ENCODE measurements at regions not wholly inside any gene's neighbourhood (a gene's known extent, or its start where the extent isn't known, plus 50 kb on each side); places are given as distances from the start of the nearest gene placed in this dataset.

DNA sequence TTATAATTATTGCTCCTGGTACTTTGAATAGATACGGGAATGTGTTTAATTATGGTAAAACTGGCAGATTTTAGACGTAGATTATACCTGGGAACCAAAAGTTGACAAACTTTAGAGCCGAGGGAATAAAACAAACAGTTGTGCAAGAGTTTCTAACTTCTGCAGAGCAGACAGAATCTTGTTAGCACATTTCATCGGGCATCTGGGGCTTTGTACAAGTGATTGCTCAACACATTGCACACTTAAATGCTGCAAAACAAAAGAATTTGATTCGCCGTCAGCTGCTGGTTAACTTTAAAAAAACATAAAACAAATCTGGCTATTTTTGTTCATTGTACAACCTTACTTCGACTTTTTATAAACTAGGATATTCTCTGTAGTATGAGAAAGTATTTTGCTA lies 398.1 kb downstream of the MAN2A1 start:
- no peaks in the 10 kb centered on the region for H3K36me3 ChIP-seq
- no peak overlapping the region for H3K4me3 ChIP-seq
- H3K9me3 ChIP-seq: no peaks in the 10 kb centered on the region
- 66% methylated on average over 7 of the region's 7 CpGs for WGBS
- H3K4me1 ChIP-seq (replicated peaks): no peaks in the 10 kb centered on the region
- TF ChIP-seq POLR2AphosphoS5 (IDR thresholded peaks at IDR 0.05): no peak
- H3K27ac ChIP-seq: no peak overlapping the region
- DNase-seq (ENCODE audit: low spot score): no peak
- H3K27me3 ChIP-seq (replicated peaks; ENCODE audit: insufficient read depth): no peaks in the 10 kb centered on the region
- intact Hi-C loops (cut with DNase I): no loop called here

DNA sequence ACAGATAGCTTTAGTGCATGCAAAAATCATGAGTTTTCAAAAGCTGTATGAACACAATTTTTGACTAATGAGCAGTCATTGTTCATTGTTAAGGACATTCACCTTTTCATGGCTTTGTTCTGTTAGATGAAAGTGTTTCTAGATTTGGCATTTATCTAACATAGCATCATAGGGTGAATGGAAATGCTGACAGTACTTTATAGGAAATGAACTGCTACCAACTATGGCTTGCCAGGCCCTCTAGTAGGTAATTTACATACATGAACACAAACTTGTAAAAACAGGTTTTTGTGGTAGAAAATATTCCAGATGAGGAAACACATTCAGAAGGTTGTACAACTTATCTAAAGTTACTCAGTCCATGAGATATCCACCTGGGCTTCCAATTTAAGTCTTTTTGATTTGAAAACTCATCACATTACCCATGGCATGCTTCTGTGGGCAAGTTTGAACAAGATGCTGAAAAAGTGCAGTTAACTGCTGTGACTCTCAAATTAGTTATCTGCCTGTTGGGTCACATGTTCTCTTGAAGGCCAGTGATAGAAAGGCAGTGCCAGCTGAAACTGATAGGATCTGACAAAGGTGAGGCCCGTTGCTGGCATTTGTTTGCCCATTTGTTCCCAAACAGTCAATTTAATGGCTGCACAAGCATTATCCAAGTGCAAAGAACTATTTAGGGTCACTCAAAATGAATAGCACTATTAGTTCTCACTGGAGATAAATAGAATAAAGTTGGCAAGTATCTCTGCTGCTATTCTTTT lies 399.1 kb downstream of the MAN2A1 start:
- intact Hi-C loops (cut with DNase I): no loop called here
- H3K4me1 ChIP-seq (replicated peaks): no peaks in the 10 kb centered on the region
- H3K4me3 ChIP-seq: no peak overlapping the region
- no peaks in the 10 kb centered on the region for H3K27me3 ChIP-seq (replicated peaks; ENCODE audit: insufficient read depth)
- TF ChIP-seq CTCF (IDR thresholded peaks at IDR 0.05) (no peak), POLR2AphosphoS5 (IDR thresholded peaks at IDR 0.05) (peak; percentile 49)
- 21% methylated on average over 1 of the region's 1 CpG for WGBS
- peak; percentile 34 for DNase-seq (ENCODE audit: low spot score)
- H3K9me3 ChIP-seq: no peaks in the 10 kb centered on the region
- no peak overlapping the region for H3K27ac ChIP-seq
- H3K36me3 ChIP-seq: no peaks in the 10 kb centered on the region

- TF ChIP-seq CTCF (IDR thresholded peaks at IDR 0.05) (no peak), POLR2A (IDR thresholded peaks at IDR 0.05) (no peak), POLR2AphosphoS5 (IDR thresholded peaks at IDR 0.05) (no peak)
- Histone ChIP-seq H3K36me3 (no peaks in the 10 kb centered on the region), H3K4me3 (no peak overlapping the region), H3K27me3 (replicated peaks; ENCODE audit: insufficient read depth) (no peaks in the 10 kb centered on the region), H3K27ac (no peak overlapping the region), H3K9me3 (no peaks in the 10 kb centered on the region), H3K4me1 (replicated peaks) (no peaks in the 10 kb centered on the region)
- no peak for DNase-seq (ENCODE audit: low spot score)
- WGBS: 79% methylated on average over 4 of the region's 4 CpGs
- intact Hi-C loops (cut with DNase I): no loop called here
These were observed 403.4 kb downstream of the MAN2A1 start for GRCh38 chr5:110092955-110093785.

- Histone ChIP-seq H3K27ac (no peak overlapping the region), H3K36me3 (no peaks in the 10 kb centered on the region), H3K4me3 (no peak overlapping the region), H3K4me1 (replicated peaks) (no peaks in the 10 kb centered on the region), H3K27me3 (replicated peaks; ENCODE audit: insufficient read depth) (no peaks in the 10 kb centered on the region), H3K9me3 (no peaks in the 10 kb centered on the region)
- TF ChIP-seq POLR2AphosphoS5 (IDR thresholded peaks at IDR 0.05) (no peak), CTCF (IDR thresholded peaks at IDR 0.05) (no peak), POLR2A (IDR thresholded peaks at IDR 0.05) (no peak)
- no peak for DNase-seq (ENCODE audit: low spot score)
- intact Hi-C loops (cut with DNase I): no loop called here
- 87% methylated on average over 2 of the region's 2 CpGs for WGBS
These were observed 404.4 kb downstream of the MAN2A1 start for GRCh38 chr5:110094109-110094508.

DNA sequence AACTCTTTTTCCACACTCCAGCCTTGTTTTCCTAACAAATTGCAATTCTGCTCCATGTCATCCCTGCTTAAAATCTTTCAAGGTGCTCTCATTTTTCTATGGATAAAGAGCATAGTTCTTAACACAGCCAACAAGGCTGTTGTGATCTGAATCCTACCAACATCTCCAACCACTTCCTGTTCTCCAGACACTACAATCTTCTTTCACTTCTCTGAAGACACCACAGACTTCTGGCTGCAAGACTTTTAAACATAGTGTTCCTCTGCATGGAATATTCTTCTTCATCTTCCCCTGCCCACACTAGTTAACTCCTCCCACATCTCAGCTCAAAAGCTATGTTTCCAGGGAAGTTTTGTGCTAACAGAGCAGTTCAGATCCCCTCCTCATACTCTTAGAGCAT lies 404.8 kb downstream of the MAN2A1 start:
- Histone ChIP-seq H3K27me3 (replicated peaks; ENCODE audit: insufficient read depth) (no peaks in the 10 kb centered on the region), H3K27ac (no peak overlapping the region), H3K4me3 (no peak overlapping the region), H3K9me3 (no peaks in the 10 kb centered on the region), H3K4me1 (replicated peaks) (no peaks in the 10 kb centered on the region), H3K36me3 (no peaks in the 10 kb centered on the region)
- intact Hi-C loops (cut with DNase I): no loop called here
- DNase-seq (ENCODE audit: low spot score): no peak
- TF ChIP-seq POLR2A (IDR thresholded peaks at IDR 0.05) (no peak), POLR2AphosphoS5 (IDR thresholded peaks at IDR 0.05) (no peak), CTCF (IDR thresholded peaks at IDR 0.05) (no peak)
